ENCODE measurements at regions not wholly inside any gene's neighbourhood (a gene's known extent, or its start where the extent isn't known, plus 50 kb on each side); places are given as distances from the start of the nearest gene placed in this dataset.

DNA sequence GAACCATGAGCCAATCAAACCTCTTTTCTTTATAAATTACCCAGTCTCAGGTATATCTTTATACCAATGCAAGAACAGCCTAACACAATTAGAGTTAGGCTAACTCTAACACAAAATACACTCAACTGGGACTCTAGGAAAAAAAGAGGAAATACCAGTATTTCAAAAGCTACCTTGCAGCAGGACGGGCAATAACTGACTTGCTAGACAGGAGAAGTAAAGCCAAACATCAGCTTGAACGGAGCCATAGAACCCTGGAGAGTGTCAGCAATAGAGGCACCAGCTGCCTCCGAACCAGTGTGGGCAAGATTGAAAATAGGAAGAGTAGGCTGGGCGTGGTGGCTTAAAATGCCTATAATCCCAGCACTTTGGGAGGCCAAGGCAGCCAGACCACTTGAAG is 162.0 kb upstream of the SOX4 start:
- Mint-ChIP-seq H3K9me3 (ENCODE audit: unreplicated experiment) (peaks cover 13% of the 10 kb centered on the region), H3K4me1 (ENCODE audit: low read depth, unreplicated experiment) (no peaks in the 10 kb centered on the region), H3K36me3 (ENCODE audit: insufficient read depth, unreplicated experiment) (no peaks in the 10 kb centered on the region), H3K27ac (ENCODE audit: unreplicated experiment) (no peak overlapping the region), H3K4me3 (ENCODE audit: unreplicated experiment) (no peak overlapping the region), H3K27me3 (ENCODE audit: insufficient read depth, unreplicated experiment) (no peaks in the 10 kb centered on the region)
- Histone ChIP-seq H3K9me3 (no peaks in the 10 kb centered on the region), H3K27me3 (replicated peaks; ENCODE audit: control insufficient read depth, insufficient read depth, low read length) (no peaks in the 10 kb centered on the region), H3K4me3 (ENCODE audit: low read depth, low read length) (no peak overlapping the region), H3K36me3 (ENCODE audit: control insufficient read depth, insufficient read depth, low read length) (no peaks in the 10 kb centered on the region), H3K4me1 (no peaks in the 10 kb centered on the region)
- CTCF ChIA-PET = no interaction called here
- no peak for DNase-seq
- POLR2A ChIA-PET = no interaction called here
- BruUV-seq (replicated peaks) = no TSS peak
- intact Hi-C loops (cut with micrococcal nuclease; ENCODE audit: unreplicated experiment) = no loop called here
- TF ChIP-seq, protein P1, sequence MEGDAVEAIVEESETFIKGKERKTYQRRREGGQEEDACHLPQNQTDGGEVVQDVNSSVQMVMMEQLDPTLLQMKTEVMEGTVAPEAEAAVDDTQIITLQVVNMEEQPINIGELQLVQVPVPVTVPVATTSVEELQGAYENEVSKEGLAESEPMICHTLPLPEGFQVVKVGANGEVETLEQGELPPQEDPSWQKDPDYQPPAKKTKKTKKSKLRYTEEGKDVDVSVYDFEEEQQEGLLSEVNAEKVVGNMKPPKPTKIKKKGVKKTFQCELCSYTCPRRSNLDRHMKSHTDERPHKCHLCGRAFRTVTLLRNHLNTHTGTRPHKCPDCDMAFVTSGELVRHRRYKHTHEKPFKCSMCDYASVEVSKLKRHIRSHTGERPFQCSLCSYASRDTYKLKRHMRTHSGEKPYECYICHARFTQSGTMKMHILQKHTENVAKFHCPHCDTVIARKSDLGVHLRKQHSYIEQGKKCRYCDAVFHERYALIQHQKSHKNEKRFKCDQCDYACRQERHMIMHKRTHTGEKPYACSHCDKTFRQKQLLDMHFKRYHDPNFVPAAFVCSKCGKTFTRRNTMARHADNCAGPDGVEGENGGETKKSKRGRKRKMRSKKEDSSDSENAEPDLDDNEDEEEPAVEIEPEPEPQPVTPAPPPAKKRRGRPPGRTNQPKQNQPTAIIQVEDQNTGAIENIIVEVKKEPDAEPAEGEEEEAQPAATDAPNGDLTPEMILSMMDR (IDR thresholded peaks at IDR 0.05; ENCODE audit: insufficient read depth in 1 of 2, low read depth in 1 of 2, low read length in 1 of 2, severe bottlenecking in 1 of 2, unreplicated experiment in 1 of 2) = no peak

DNA sequence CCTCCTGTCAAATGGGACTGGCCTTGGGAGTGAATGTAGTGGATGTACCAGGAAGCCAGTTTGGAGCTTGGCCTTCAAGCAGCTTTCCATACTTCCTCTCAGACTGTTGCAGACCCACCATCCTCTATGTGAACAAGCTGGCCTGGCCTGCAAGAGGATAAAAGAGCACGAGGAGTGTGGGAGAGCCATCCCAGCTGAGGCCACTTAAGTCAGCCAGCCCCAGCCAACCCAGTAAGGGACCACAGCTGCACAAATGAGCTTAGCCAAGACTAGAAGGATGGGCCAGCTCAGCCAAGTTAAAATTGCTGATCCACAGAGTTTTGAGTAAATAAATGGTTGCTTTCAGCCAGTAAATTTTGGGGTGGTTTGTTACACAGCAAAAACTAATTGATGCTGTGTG is 156.9 kb upstream of the SOX4 start:
- H3K36me3 Mint-ChIP-seq (ENCODE audit: insufficient read depth, unreplicated experiment) = no peaks in the 10 kb centered on the region
- POLR2A ChIA-PET = no interaction called here
- BruUV-seq (replicated peaks) = no TSS peak

GRCh38 chr6:21437581-21437980 is 156.0 kb upstream of the SOX4 start:
- no peaks in the 10 kb centered on the region for H3K36me3 Mint-ChIP-seq (ENCODE audit: insufficient read depth, unreplicated experiment)
- POLR2A ChIA-PET = no interaction called here
- H3K36me3 ChIP-seq (ENCODE audit: control insufficient read depth, insufficient read depth, low read length) = no peaks in the 10 kb centered on the region
- H3K9me3 Mint-ChIP-seq (ENCODE audit: unreplicated experiment) = no peaks in the 10 kb centered on the region
- H3K27ac Mint-ChIP-seq (ENCODE audit: unreplicated experiment) = no peak overlapping the region
- TF ChIP-seq, protein P1 (IDR thresholded peaks at IDR 0.05; ENCODE audit: insufficient read depth in 1 of 2, low read depth in 1 of 2, low read length in 1 of 2, severe bottlenecking in 1 of 2, unreplicated experiment in 1 of 2) = no peak
- no peaks in the 10 kb centered on the region for H3K27me3 ChIP-seq (replicated peaks; ENCODE audit: control insufficient read depth, insufficient read depth, low read length)
- CTCF ChIA-PET = no interaction called here
- DNase-seq = no peak
- H3K27me3 Mint-ChIP-seq (ENCODE audit: insufficient read depth, unreplicated experiment) = no peaks in the 10 kb centered on the region
- H3K9me3 ChIP-seq = no peaks in the 10 kb centered on the region
- H3K4me3 Mint-ChIP-seq (ENCODE audit: unreplicated experiment) = no peak overlapping the region
- intact Hi-C loops (cut with micrococcal nuclease; ENCODE audit: unreplicated experiment) = no loop called here
- BruUV-seq (replicated peaks) = no TSS peak
- no peaks in the 10 kb centered on the region for H3K4me1 ChIP-seq
- no peak overlapping the region for H3K4me3 ChIP-seq (ENCODE audit: low read depth, low read length)
- H3K4me1 Mint-ChIP-seq (ENCODE audit: low read depth, unreplicated experiment) = no peaks in the 10 kb centered on the region

More for the DNA sequence above, 156.9 kb upstream of the SOX4 start:
- Histone ChIP-seq H3K36me3 (ENCODE audit: control insufficient read depth, insufficient read depth, low read length) (no peaks in the 10 kb centered on the region), H3K9me3 (no peaks in the 10 kb centered on the region), H3K27me3 (replicated peaks; ENCODE audit: control insufficient read depth, insufficient read depth, low read length) (no peaks in the 10 kb centered on the region), H3K4me1 (no peaks in the 10 kb centered on the region), H3K4me3 (ENCODE audit: low read depth, low read length) (no peak overlapping the region)
- intact Hi-C loops (cut with micrococcal nuclease; ENCODE audit: unreplicated experiment) = no loop called here
- no peak for DNase-seq
- Mint-ChIP-seq H3K9me3 (ENCODE audit: unreplicated experiment) (peaks cover 5% of the 10 kb centered on the region), H3K27me3 (ENCODE audit: insufficient read depth, unreplicated experiment) (no peaks in the 10 kb centered on the region), H3K4me1 (ENCODE audit: low read depth, unreplicated experiment) (no peaks in the 10 kb centered on the region), H3K27ac (ENCODE audit: unreplicated experiment) (no peak overlapping the region), H3K4me3 (ENCODE audit: unreplicated experiment) (no peak overlapping the region)
- TF ChIP-seq, protein P1 (IDR thresholded peaks at IDR 0.05; ENCODE audit: insufficient read depth in 1 of 2, low read depth in 1 of 2, low read length in 1 of 2, severe bottlenecking in 1 of 2, unreplicated experiment in 1 of 2) = no peak
- CTCF ChIA-PET = no interaction called here
